Astrocyte of the hippocampus (primary cell): ENCODE measurements at regions not wholly inside any gene's neighbourhood (a gene's known extent, or its start where the extent isn't known, plus 50 kb on each side); places are given as distances from the start of the nearest gene placed in this dataset.
"Not testable (repeated sequence)": the region's sequence is repeated elsewhere in the genome, so short reads cannot be mapped to it uniquely, and the experiment has no call there.

Experiments
- DNase-seq: peaks from one replicate; pipeline ENCODE4 v3.0.0; 2011; ENCODE audit warnings: low read depth, low spot score

- no peak for DNase-seq
Measured at GRCh38 chr4:63080934-63081333, 1328.3 kb downstream of the TECRL start.

- DNase-seq = peak; percentile 10
Measured at GRCh38 chr4:63063760-63064159, 1345.5 kb downstream of the TECRL start.

- not testable (repeated sequence) for DNase-seq
Measured at GRCh38 chr4:63062891-63063290, 1346.4 kb downstream of the TECRL start.

- DNase-seq = peak; percentile 32
Measured at GRCh38 chr4:63049726-63050125, 1359.5 kb downstream of the TECRL start.

- peak; percentile 19 for DNase-seq
Measured at GRCh38 chr4:63049278-63049677, 1360.0 kb downstream of the TECRL start.

GRCh38 chr4:63036159-63036866 is 1372.9 kb downstream of the TECRL start:
- DNase-seq = no peak

- no peak for DNase-seq
Measured at GRCh38 chr4:63029380-63029779, 1379.9 kb downstream of the TECRL start.

GRCh38 chr4:63020661-63021060 is 1388.6 kb downstream of the TECRL start:
- DNase-seq = no peak

- no peak for DNase-seq
Measured at GRCh38 chr4:63017300-63017699, 1392.0 kb downstream of the TECRL start.

GRCh38 chr4:62970846-62971245 is 1438.4 kb downstream of the TECRL start:
- DNase-seq = no peak

GRCh38 chr4:62960415-62960814 is 1448.8 kb downstream of the TECRL start:
- no peak for DNase-seq

GRCh38 chr4:62953752-62954151 is 1455.5 kb downstream of the TECRL start:
- no peak for DNase-seq

GRCh38 chr4:62952366-62952765 is 1456.9 kb downstream of the TECRL start:
- DNase-seq = no peak

- DNase-seq = no peak
Measured at GRCh38 chr4:62948108-62948507, 1461.1 kb downstream of the TECRL start.

GRCh38 chr4:62940229-62940628 is 1469.0 kb downstream of the TECRL start:
- DNase-seq = no peak

- peak; percentile 23 for DNase-seq
Measured at GRCh38 chr4:62930884-62931283, 1478.4 kb downstream of the TECRL start.

GRCh38 chr4:62928483-62928882 is 1480.8 kb downstream of the TECRL start:
- DNase-seq = no peak

- no peak for DNase-seq
Measured at GRCh38 chr4:62927574-62927973, 1481.7 kb downstream of the TECRL start.

GRCh38 chr4:62923783-62924182 is 1485.5 kb downstream of the TECRL start:
- DNase-seq = no peak

- DNase-seq = no peak
Measured at GRCh38 chr4:62917649-62918048, 1491.6 kb downstream of the TECRL start.

- no peak for DNase-seq
Measured at GRCh38 chr4:62914758-62915157, 1494.5 kb downstream of the TECRL start.

- no peak for DNase-seq
Measured at GRCh38 chr4:62913065-62913464, 1496.2 kb downstream of the TECRL start.

GRCh38 chr4:62912531-62912930 is 1496.7 kb downstream of the TECRL start:
- DNase-seq = no peak

GRCh38 chr4:62909238-62909637 is 1500.0 kb downstream of the TECRL start:
- DNase-seq = no peak
